Progenitor cell of endocrine pancreas (in vitro differentiated cells): ENCODE measurements at regions not wholly inside any gene's neighbourhood (a gene's known extent, or its start where the extent isn't known, plus 50 kb on each side); places are given as distances from the start of the nearest gene placed in this dataset.
"Not testable (repeated sequence)": the region's sequence is repeated elsewhere in the genome, so short reads cannot be mapped to it uniquely, and the experiment has no call there.

Experiments used
- DNase-seq: peaks from one replicate; pipeline ENCODE4 v3.0.0; 2021; ENCODE audit warnings: low spot score; ENCODE audit not compliant: unreplicated experiment
- H3K27ac Mint-ChIP-seq: 2 replicates; pipeline ENCODE4 v1.8.0; 2021; ENCODE audit warnings: mild to moderate bottlenecking, moderate library complexity, mixed read lengths
- H3K27me3 Mint-ChIP-seq: 2 replicates; pipeline ENCODE4 v1.8.0; 2021; ENCODE audit warnings: mixed read lengths
- H3K36me3 Mint-ChIP-seq: 2 replicates; pipeline ENCODE4 v1.8.0; 2022; ENCODE audit warnings: mixed read lengths; ENCODE audit not compliant: insufficient read depth
- H3K4me1 Mint-ChIP-seq: 2 replicates; pipeline ENCODE4 v1.8.0; 2021; ENCODE audit warnings: low read depth, mixed read lengths
- H3K4me3 Mint-ChIP-seq: 2 replicates; pipeline ENCODE4 v1.8.0; 2021; ENCODE audit warnings: low read depth, mild to moderate bottlenecking, moderate library complexity, mixed read lengths
- H3K9me3 Mint-ChIP-seq: 2 replicates; pipeline ENCODE4 v1.8.0; 2021; ENCODE audit warnings: low read depth, mixed read lengths
- CTCF ChIP-seq: fragments of 200-600 bp; sonication (generic); IDR thresholded peaks from one replicate; pipeline ENCODE4 v1.5.0; 2021; ENCODE audit warnings: antibody characterized with exemption, mild to moderate bottlenecking; ENCODE audit not compliant: unreplicated experiment

DNA sequence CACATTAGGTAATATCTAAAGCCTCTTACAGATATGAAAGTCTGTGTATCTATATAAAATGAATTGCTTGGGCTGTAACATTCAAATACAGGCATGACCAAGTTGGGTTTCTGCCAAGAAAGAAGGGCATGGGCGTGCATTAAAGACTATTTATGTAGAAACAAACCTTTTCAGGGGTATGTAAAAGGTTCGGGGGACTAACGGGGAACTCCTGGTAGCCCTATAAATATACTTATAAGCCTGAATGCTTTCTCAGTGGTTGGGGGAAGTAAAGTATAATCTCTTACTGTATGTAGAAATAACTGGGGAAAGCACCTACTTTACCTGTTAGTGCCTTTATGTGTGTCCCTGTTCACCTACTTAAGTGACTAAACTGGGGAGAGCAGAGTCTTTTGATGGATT is 154.5 kb upstream of the TBL1XR1 start:
- H3K9me3 Mint-ChIP-seq = peaks cover 3% of the 10 kb centered on the region

DNA sequence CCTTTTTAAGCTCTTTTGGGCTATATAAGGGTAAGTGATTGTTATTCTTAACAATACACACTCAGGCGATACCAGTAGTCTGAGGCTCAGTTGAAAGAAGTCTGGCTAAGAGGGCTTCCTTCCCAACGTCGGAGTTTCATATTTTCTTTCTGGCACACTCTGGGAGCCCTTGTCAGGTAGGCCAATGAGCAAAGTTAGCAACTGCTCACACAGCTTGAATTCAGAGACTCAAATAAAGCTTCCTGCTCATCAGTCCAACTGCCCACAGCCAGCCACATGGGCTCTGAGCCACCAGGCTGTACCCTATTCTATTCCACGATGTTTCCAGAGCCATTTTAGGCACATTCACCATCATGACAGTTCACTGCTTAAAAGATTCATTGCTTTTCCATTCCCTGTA is 155.1 kb upstream of the TBL1XR1 start:
- Mint-ChIP-seq H3K9me3 (peaks cover 3% of the 10 kb centered on the region), H3K4me3 (no peak overlapping the region), H3K36me3 (no peaks in the 10 kb centered on the region), H3K27me3 (no peaks in the 10 kb centered on the region), H3K27ac (no peak overlapping the region), H3K4me1 (peaks cover 11% of the 10 kb centered on the region)
- no peak for TF ChIP-seq CTCF
- no peak for DNase-seq

More for the DNA sequence above, 154.5 kb upstream of the TBL1XR1 start:
- Mint-ChIP-seq H3K4me3 (no peak overlapping the region), H3K36me3 (no peaks in the 10 kb centered on the region), H3K27me3 (no peaks in the 10 kb centered on the region), H3K27ac (no peak overlapping the region), H3K4me1 (peaks cover 9% of the 10 kb centered on the region)
- no peak for DNase-seq
- TF ChIP-seq CTCF = no peak

DNA sequence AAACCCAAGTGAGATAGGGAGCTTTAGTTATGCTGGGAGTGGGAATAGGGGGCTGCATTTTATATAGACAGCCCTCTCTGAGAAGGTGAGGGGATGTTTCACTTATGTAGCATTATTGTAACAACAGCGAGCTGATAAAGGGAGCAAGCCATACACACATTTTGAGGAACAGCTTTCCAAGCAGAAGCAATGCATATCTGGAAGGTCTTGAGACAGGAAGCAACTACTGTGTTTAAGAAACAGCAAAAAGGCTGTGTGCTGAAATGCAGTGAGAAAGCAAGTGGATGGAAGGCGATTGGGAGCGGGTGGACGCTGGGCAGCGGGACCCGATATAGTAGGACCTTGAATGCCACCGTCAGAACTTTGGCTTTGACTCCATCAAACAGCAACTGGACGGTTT is 155.9 kb upstream of the TBL1XR1 start:
- TF ChIP-seq CTCF = no peak
- H3K27ac Mint-ChIP-seq = no peak overlapping the region
- H3K27me3 Mint-ChIP-seq = no peaks in the 10 kb centered on the region
- no peaks in the 10 kb centered on the region for H3K36me3 Mint-ChIP-seq
- no peak for DNase-seq
- H3K4me3 Mint-ChIP-seq = no peak overlapping the region
- H3K9me3 Mint-ChIP-seq = peaks cover 3% of the 10 kb centered on the region
- H3K4me1 Mint-ChIP-seq = peaks cover 18% of the 10 kb centered on the region

- peaks cover 25% of the 10 kb centered on the region for H3K4me1 Mint-ChIP-seq
- not testable (repeated sequence) for H3K36me3 Mint-ChIP-seq, DNase-seq, H3K9me3 Mint-ChIP-seq, H3K4me3 Mint-ChIP-seq, H3K27ac Mint-ChIP-seq, H3K27me3 Mint-ChIP-seq
Observed at GRCh38 chr3:177353879-177354278, 156.6 kb upstream of the TBL1XR1 start.

DNA sequence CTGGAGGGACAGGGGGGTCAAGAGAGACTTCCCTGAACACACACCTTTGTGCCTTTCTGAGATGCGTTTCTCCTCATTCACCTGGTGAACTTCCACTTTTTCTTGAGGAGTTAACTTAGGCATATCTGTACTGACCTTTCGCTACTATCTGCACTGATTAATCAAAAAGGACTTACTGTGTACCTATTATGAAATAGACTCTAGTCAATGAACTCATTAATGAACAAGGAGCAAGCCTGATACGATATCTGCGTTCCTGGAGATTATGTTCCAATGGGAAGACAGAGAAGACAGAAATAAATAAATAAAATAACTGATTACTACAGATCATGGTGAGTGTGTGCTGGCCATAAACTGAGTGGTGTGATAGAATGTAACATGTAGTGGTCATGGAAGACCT is 157.2 kb upstream of the TBL1XR1 start:
- Mint-ChIP-seq H3K27me3 (no peaks in the 10 kb centered on the region), H3K27ac (no peak overlapping the region), H3K9me3 (peaks cover 3% of the 10 kb centered on the region), H3K36me3 (no peaks in the 10 kb centered on the region), H3K4me3 (no peak overlapping the region), H3K4me1 (peaks cover 30% of the 10 kb centered on the region)
- TF ChIP-seq CTCF = no peak
- no peak for DNase-seq

GRCh38 chr3:177356113-177356512 is 158.8 kb upstream of the TBL1XR1 start:
- DNase-seq = no peak
- H3K36me3 Mint-ChIP-seq = no peaks in the 10 kb centered on the region
- no peak overlapping the region for H3K27ac Mint-ChIP-seq
- H3K4me1 Mint-ChIP-seq = peaks cover 44% of the 10 kb centered on the region
- no peak overlapping the region for H3K4me3 Mint-ChIP-seq
- peaks cover 3% of the 10 kb centered on the region for H3K9me3 Mint-ChIP-seq
- H3K27me3 Mint-ChIP-seq = no peaks in the 10 kb centered on the region
- TF ChIP-seq CTCF = no peak
